Neural cell (in vitro differentiated cells): ENCODE measurements at regions not wholly inside any gene's neighbourhood (a gene's known extent, or its start where the extent isn't known, plus 50 kb on each side); places are given as distances from the start of the nearest gene placed in this dataset.

Experiments used
- H2AFZ ChIP-seq: fragments of 200-600, 300-800 bp; sonication (generic), shearing (Covaris generic); 2 replicates; pipeline ENCODE4 v1.6.0; 2014; ENCODE audit warnings: low read depth, mild to moderate bottlenecking, antibody characterized with exemption, low read length, moderate library complexity
- H3F3A ChIP-seq: fragments of 200-600 bp; shearing (Covaris generic); 2 replicates; pipeline ENCODE4 v1.6.1; 2016; ENCODE audit warnings: mild to moderate bottlenecking, moderate library complexity, mixed read lengths, antibody characterized with exemption, low read length; ENCODE audit not compliant: insufficient read depth, poor library complexity, severe bottlenecking
- H3K27ac ChIP-seq: fragments of 200-600, 300-800 bp; sonication (generic), shearing (Covaris generic); 2 replicates; pipeline ENCODE4 v1.5.1; 2014; ENCODE audit warnings: mild to moderate bottlenecking, low read length, moderate library complexity
- H3K27me3 ChIP-seq: fragments of 300-800, 200-600 bp; sonication (generic), shearing (Covaris generic); 2 replicates; pipeline ENCODE4 v1.6.0; 2014; ENCODE audit warnings: mild to moderate bottlenecking, low read depth, low read length, moderate library complexity; ENCODE audit not compliant: insufficient read depth
- H3K36me3 ChIP-seq: fragments of 300-800, 200-600 bp; sonication (generic), shearing (Covaris generic); 2 replicates; pipeline ENCODE4 v1.5.1; 2014; ENCODE audit warnings: mild to moderate bottlenecking, antibody characterized with exemption, low read length, moderate library complexity; ENCODE audit not compliant: insufficient read depth
- H3K4me2 ChIP-seq: fragments of 300-800, 200-600 bp; sonication (generic), shearing (Covaris generic); 2 replicates; pipeline ENCODE4 v1.6.0; 2014; ENCODE audit warnings: mild to moderate bottlenecking, low read length
- H3K4me3 ChIP-seq: fragments of 300-800, 200-600 bp; sonication (generic), shearing (Covaris generic); 2 replicates; pipeline ENCODE4 v1.5.1; 2014; ENCODE audit warnings: mild to moderate bottlenecking, low read length, moderate library complexity
- H3K79me2 ChIP-seq: fragments of 200-600 bp; shearing (Covaris generic); replicated peaks from 2 replicates; pipeline ENCODE4 v1.6.0; 2014; ENCODE audit warnings: mild to moderate bottlenecking, low read length, moderate library complexity; ENCODE audit not compliant: insufficient read depth
- H3K9ac ChIP-seq: fragments of 300-800, 200-600 bp; sonication (generic), shearing (Covaris generic); 2 replicates; pipeline ENCODE4 v1.6.1; 2016; ENCODE audit warnings: mild to moderate bottlenecking, low read length, mixed read lengths
- H3K9me2 ChIP-seq: fragments of 200-600 bp; shearing (Covaris generic); 2 replicates; pipeline ENCODE4 v1.6.1; 2016; ENCODE audit warnings: mild to moderate bottlenecking, low read length, mixed read lengths; ENCODE audit not compliant: insufficient read depth
- H3K9me3 ChIP-seq: fragments of 200-600, 300-800 bp; sonication (generic), shearing (Covaris generic); 2 replicates; pipeline ENCODE4 v1.6.1; 2016; ENCODE audit warnings: mild to moderate bottlenecking, mixed run types, low read length, moderate library complexity, mixed read lengths
- H4K20me1 ChIP-seq: fragments of 200-600 bp; shearing (Covaris generic); 2 replicates; pipeline ENCODE4 v1.6.1; 2016; ENCODE audit warnings: mild to moderate bottlenecking, mixed run types; ENCODE audit not compliant: insufficient read depth
- EP300 ChIP-seq: fragments of 450-650 bp; conservative IDR thresholded peaks from 2 replicates; pipeline ENCODE4 v1.6.1; 2014; ENCODE audit warnings: antibody characterized with exemption, mild to moderate bottlenecking, moderate library complexity; ENCODE audit not compliant: poor library complexity, severe bottlenecking
- EZH2 ChIP-seq: fragments of 200-600, 300-800 bp; shearing (Covaris generic), sonication (generic); IDR thresholded peaks from 2 replicates; pipeline ENCODE4 v1.6.1; 2014; ENCODE audit warnings: antibody characterized with exemption, low read length, borderline replicate concordance, mild to moderate bottlenecking; ENCODE audit not compliant: insufficient read depth, poor library complexity, severe bottlenecking
- MXI1 ChIP-seq: fragments of 450-650 bp; conservative IDR thresholded peaks from 2 replicates; pipeline ENCODE4 v1.6.1; 2014; ENCODE audit warnings: antibody characterized with exemption, mild to moderate bottlenecking; ENCODE audit not compliant: poor library complexity, severe bottlenecking
- POLR2AphosphoS5 ChIP-seq: IDR thresholded peaks from 2 replicates; pipeline ENCODE4 v1.6.1; 2012
- RAD21 ChIP-seq: fragments of 450-650 bp; conservative IDR thresholded peaks from 2 replicates; pipeline ENCODE4 v1.6.1; 2014; ENCODE audit warnings: antibody characterized with exemption, mild to moderate bottlenecking, moderate library complexity
- SMC3 ChIP-seq: fragments of 450-650 bp; conservative IDR thresholded peaks from 2 replicates; pipeline ENCODE4 v1.6.1; 2014; ENCODE audit warnings: antibody characterized with exemption, mild to moderate bottlenecking, moderate library complexity; ENCODE audit not compliant: poor library complexity
- TAF1 ChIP-seq: IDR thresholded peaks from 2 replicates; pipeline ENCODE4 v1.6.1; 2012; ENCODE audit warnings: low read depth
- TF ChIP-seq, protein P1 (sequence below): fragments of 450-650 bp; IDR thresholded peaks from 2 replicates; pipeline ENCODE4 v1.5.1; 2014; ENCODE audit warnings: antibody characterized with exemption, mild to moderate bottlenecking, moderate library complexity; ENCODE audit not compliant: poor library complexity, severe bottlenecking
- TF ChIP-seq, protein P2 (sequence below): IDR thresholded peaks from 2 replicates; pipeline ENCODE4 v1.6.1; 2012; ENCODE audit warnings: borderline replicate concordance

DNA sequence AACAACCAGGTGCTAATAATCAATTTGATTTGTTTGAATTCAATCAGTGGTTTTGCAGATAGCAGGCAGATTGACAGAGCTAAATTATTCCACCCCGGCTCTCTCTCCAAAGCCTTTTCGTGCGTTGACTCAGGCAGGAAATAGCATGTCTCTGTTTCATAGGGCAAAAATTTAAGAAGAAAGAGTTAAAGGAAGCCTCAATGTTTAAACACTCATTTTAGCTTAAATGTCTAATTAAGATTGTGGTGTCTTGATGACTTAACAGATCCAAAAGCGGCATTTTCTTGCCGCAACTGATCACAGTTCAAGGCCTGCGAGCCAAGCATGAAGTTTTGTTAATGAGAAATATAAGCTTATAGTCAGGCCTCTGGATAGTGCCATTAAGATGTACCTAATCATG, 1051.1 kb upstream of the AUTS2 start:
- Histone ChIP-seq H4K20me1 (no peaks in the 10 kb centered on the region), H3F3A (no peaks in the 10 kb centered on the region), H3K79me2 (no peaks in the 10 kb centered on the region), H3K9me2 (no peaks in the 10 kb centered on the region), H3K9me3 (no peaks in the 10 kb centered on the region), H3K36me3 (no peaks in the 10 kb centered on the region), H3K4me3 (no peak overlapping the region), H3K9ac (no peak overlapping the region), H2AFZ (no peak overlapping the region), H3K4me2 (no peak overlapping the region), H3K27ac (no peak overlapping the region), H3K27me3 (no peaks in the 10 kb centered on the region)
- TF ChIP-seq TAF1, result no peak
- TF ChIP-seq, protein P1, sequence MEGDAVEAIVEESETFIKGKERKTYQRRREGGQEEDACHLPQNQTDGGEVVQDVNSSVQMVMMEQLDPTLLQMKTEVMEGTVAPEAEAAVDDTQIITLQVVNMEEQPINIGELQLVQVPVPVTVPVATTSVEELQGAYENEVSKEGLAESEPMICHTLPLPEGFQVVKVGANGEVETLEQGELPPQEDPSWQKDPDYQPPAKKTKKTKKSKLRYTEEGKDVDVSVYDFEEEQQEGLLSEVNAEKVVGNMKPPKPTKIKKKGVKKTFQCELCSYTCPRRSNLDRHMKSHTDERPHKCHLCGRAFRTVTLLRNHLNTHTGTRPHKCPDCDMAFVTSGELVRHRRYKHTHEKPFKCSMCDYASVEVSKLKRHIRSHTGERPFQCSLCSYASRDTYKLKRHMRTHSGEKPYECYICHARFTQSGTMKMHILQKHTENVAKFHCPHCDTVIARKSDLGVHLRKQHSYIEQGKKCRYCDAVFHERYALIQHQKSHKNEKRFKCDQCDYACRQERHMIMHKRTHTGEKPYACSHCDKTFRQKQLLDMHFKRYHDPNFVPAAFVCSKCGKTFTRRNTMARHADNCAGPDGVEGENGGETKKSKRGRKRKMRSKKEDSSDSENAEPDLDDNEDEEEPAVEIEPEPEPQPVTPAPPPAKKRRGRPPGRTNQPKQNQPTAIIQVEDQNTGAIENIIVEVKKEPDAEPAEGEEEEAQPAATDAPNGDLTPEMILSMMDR, result no peak
- no peak for TF ChIP-seq EZH2
- TF ChIP-seq, protein P2, sequence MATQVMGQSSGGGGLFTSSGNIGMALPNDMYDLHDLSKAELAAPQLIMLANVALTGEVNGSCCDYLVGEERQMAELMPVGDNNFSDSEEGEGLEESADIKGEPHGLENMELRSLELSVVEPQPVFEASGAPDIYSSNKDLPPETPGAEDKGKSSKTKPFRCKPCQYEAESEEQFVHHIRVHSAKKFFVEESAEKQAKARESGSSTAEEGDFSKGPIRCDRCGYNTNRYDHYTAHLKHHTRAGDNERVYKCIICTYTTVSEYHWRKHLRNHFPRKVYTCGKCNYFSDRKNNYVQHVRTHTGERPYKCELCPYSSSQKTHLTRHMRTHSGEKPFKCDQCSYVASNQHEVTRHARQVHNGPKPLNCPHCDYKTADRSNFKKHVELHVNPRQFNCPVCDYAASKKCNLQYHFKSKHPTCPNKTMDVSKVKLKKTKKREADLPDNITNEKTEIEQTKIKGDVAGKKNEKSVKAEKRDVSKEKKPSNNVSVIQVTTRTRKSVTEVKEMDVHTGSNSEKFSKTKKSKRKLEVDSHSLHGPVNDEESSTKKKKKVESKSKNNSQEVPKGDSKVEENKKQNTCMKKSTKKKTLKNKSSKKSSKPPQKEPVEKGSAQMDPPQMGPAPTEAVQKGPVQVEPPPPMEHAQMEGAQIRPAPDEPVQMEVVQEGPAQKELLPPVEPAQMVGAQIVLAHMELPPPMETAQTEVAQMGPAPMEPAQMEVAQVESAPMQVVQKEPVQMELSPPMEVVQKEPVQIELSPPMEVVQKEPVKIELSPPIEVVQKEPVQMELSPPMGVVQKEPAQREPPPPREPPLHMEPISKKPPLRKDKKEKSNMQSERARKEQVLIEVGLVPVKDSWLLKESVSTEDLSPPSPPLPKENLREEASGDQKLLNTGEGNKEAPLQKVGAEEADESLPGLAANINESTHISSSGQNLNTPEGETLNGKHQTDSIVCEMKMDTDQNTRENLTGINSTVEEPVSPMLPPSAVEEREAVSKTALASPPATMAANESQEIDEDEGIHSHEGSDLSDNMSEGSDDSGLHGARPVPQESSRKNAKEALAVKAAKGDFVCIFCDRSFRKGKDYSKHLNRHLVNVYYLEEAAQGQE, result no peak
- no peak for TF ChIP-seq POLR2AphosphoS5
- TF ChIP-seq MXI1, result no peak
- TF ChIP-seq SMC3, result no peak
- TF ChIP-seq RAD21, result no peak
- TF ChIP-seq EP300, result no peak

DNA sequence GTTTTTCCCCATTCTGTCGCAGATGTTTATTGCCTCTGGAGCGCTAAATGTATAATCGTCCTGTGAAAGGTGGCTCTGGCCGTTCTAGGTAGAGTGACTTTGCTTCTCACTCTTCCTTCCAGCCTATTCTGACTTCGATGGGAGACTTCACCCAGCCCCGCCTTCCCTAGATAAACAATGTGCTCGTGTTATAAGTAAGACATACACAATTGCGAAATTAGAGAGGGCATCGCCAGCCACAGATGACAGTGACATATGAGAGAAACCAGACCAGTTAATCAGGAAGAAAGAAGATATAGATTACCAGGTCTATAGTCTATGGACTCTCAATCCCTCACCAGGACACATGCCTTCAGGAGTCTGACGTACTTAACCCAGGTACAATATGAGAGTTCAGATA, 1050.5 kb upstream of the AUTS2 start:
- no peak for TF ChIP-seq TAF1
- TF ChIP-seq SMC3, result no peak
- TF ChIP-seq, protein P2, result no peak
- no peak for TF ChIP-seq RAD21
- Histone ChIP-seq H3K9me2 (no peaks in the 10 kb centered on the region), H3K27ac (no peak overlapping the region), H3K9ac (no peak overlapping the region), H3K36me3 (no peaks in the 10 kb centered on the region), H3K4me2 (no peak overlapping the region), H3F3A (no peaks in the 10 kb centered on the region), H3K27me3 (no peaks in the 10 kb centered on the region), H2AFZ (no peak overlapping the region), H3K79me2 (no peaks in the 10 kb centered on the region), H3K9me3 (no peaks in the 10 kb centered on the region), H4K20me1 (no peaks in the 10 kb centered on the region), H3K4me3 (no peak overlapping the region)
